Skeletal muscle tissue (tissue), 3 donors: ENCODE measurements at regions not wholly inside any gene's neighbourhood (a gene's known extent, or its start where the extent isn't known, plus 50 kb on each side); places are given as distances from the start of the nearest gene placed in this dataset.
"Not testable (repeated sequence)": the region's sequence is repeated elsewhere in the genome, so short reads cannot be mapped to it uniquely, and the experiment has no call there.

Experiments
- H3K27ac ChIP-seq: one replicate; pipeline ENCODE4 v1.7.0; 2013; ENCODE audit warnings: mild to moderate bottlenecking, low read depth, low read length, inconsistent platforms
- H3K27me3 ChIP-seq, 3 donors: one replicate each; pipeline ENCODE4 v1.7.0; 2013; ENCODE audit warnings: low read length in 3 of 3; ENCODE audit not compliant: control insufficient read depth in 3 of 3, insufficient read depth in 3 of 3
- H3K36me3 ChIP-seq, 3 donors: one replicate each; pipeline ENCODE4 v1.7.0; 2013; ENCODE audit warnings: low read length in 3 of 3; ENCODE audit not compliant: control insufficient read depth in 3 of 3, insufficient read depth in 3 of 3
- H3K4me1 ChIP-seq, 3 donors: one replicate each; pipeline ENCODE4 v1.7.0; 2013; ENCODE audit warnings: low read length in 3 of 3, mild to moderate bottlenecking in 3 of 3; ENCODE audit not compliant: control insufficient read depth in 3 of 3, insufficient read depth in 3 of 3
- H3K4me3 ChIP-seq, 3 donors: one replicate each; pipeline ENCODE4 v1.7.0; 2013; ENCODE audit warnings: low read length in 3 of 3
- H3K9ac ChIP-seq, 3 donors: one replicate each; pipeline ENCODE4 v1.7.0; 2013; ENCODE audit warnings: low read length in 3 of 3, mild to moderate bottlenecking in 3 of 3, moderate library complexity in 2 of 3, low read depth in 1 of 3
- H3K9me3 ChIP-seq, 3 donors: one replicate each; pipeline ENCODE4 v1.7.0; 2013; ENCODE audit warnings: low read length in 3 of 3; ENCODE audit not compliant: control insufficient read depth in 3 of 3
- donor health status: Osteomylitis.

- not testable (repeated sequence) for H3K27me3 ChIP-seq, H3K9me3 ChIP-seq, H3K4me1 ChIP-seq, H3K27ac ChIP-seq, H3K4me3 ChIP-seq, H3K9ac ChIP-seq, H3K36me3 ChIP-seq
These were observed 2147.6 kb downstream of the LRRC4C start for GRCh38 chr11:39311888-39312287.

- no peaks in the 10 kb centered on the region for H3K27me3 ChIP-seq
- H3K9me3 ChIP-seq, result no peaks in the 10 kb centered on the region
- no peak overlapping the region for H3K27ac ChIP-seq
- no peaks in the 10 kb centered on the region for H3K4me1 ChIP-seq
- no peaks in the 10 kb centered on the region for H3K36me3 ChIP-seq
- H3K4me3 ChIP-seq, result no peak overlapping the region
- H3K9ac ChIP-seq, result no peak overlapping the region
These were observed 2154.9 kb downstream of the LRRC4C start for GRCh38 chr11:39304586-39304985.

GRCh38 chr11:39294648-39295047 is 2164.8 kb downstream of the LRRC4C start:
- H3K9ac ChIP-seq, result no peak overlapping the region
- no peak overlapping the region for H3K27ac ChIP-seq
- no peaks in the 10 kb centered on the region for H3K36me3 ChIP-seq
- H3K4me1 ChIP-seq, result no peaks in the 10 kb centered on the region
- no peaks in the 10 kb centered on the region for H3K27me3 ChIP-seq
- no peak overlapping the region for H3K4me3 ChIP-seq
- no peaks in the 10 kb centered on the region for H3K9me3 ChIP-seq

GRCh38 chr11:39288011-39288410 is 2171.4 kb downstream of the LRRC4C start:
- Histone ChIP-seq H3K9ac (no peak overlapping the region), H3K27me3 (no peaks in the 10 kb centered on the region), H3K27ac (no peak overlapping the region), H3K4me3 (no peak overlapping the region), H3K9me3 (peaks cover 0 to 2% (median 2%) of the 10 kb centered on the region in 3 donors), H3K4me1 (no peaks in the 10 kb centered on the region), H3K36me3 (no peaks in the 10 kb centered on the region)

- Histone ChIP-seq H3K9me3 (no peaks in the 10 kb centered on the region), H3K27me3 (no peaks in the 10 kb centered on the region), H3K4me3 (no peak overlapping the region), H3K27ac (no peak overlapping the region), H3K36me3 (no peaks in the 10 kb centered on the region), H3K9ac (no peak overlapping the region), H3K4me1 (no peaks in the 10 kb centered on the region)
These were observed 2191.2 kb downstream of the LRRC4C start for GRCh38 chr11:39268176-39268690.

- no peaks in the 10 kb centered on the region for H3K36me3 ChIP-seq
- no peaks in the 10 kb centered on the region for H3K9me3 ChIP-seq
- no peaks in the 10 kb centered on the region for H3K27me3 ChIP-seq
- no peak overlapping the region for H3K27ac ChIP-seq
- no peak overlapping the region for H3K9ac ChIP-seq
- no peaks in the 10 kb centered on the region for H3K4me1 ChIP-seq
- no peak overlapping the region for H3K4me3 ChIP-seq
These were observed 2203.8 kb downstream of the LRRC4C start for GRCh38 chr11:39255648-39256047.

- no peak overlapping the region for H3K9ac ChIP-seq
- no peaks in the 10 kb centered on the region for H3K27me3 ChIP-seq
- H3K27ac ChIP-seq, result no peak overlapping the region
- no peaks in the 10 kb centered on the region for H3K4me1 ChIP-seq
- no peaks in the 10 kb centered on the region for H3K36me3 ChIP-seq
- peaks cover 0 to 3% (median 0%) of the 10 kb centered on the region in 3 donors for H3K9me3 ChIP-seq
- no peak overlapping the region for H3K4me3 ChIP-seq
These were observed 2209.7 kb downstream of the LRRC4C start for GRCh38 chr11:39249566-39250365.

- Histone ChIP-seq H3K27me3 (no peaks in the 10 kb centered on the region), H3K4me1 (no peaks in the 10 kb centered on the region), H3K9me3 (peaks cover 0 to 3% (median 0%) of the 10 kb centered on the region in 3 donors), H3K9ac (no peak overlapping the region), H3K4me3 (no peak overlapping the region), H3K36me3 (no peaks in the 10 kb centered on the region), H3K27ac (no peak overlapping the region)
These were observed 2211.8 kb downstream of the LRRC4C start for GRCh38 chr11:39247570-39248137.

- H3K4me3 ChIP-seq, result no peak overlapping the region
These were observed 2219.9 kb downstream of the LRRC4C start for GRCh38 chr11:39239553-39239952.

GRCh38 chr11:39236916-39237315 is 2222.5 kb downstream of the LRRC4C start:
- no peak overlapping the region for H3K9ac ChIP-seq
- H3K4me3 ChIP-seq, result no peak overlapping the region
- no peaks in the 10 kb centered on the region for H3K9me3 ChIP-seq
- H3K4me1 ChIP-seq, result no peaks in the 10 kb centered on the region
- no peak overlapping the region for H3K27ac ChIP-seq
- no peaks in the 10 kb centered on the region for H3K27me3 ChIP-seq
- H3K36me3 ChIP-seq, result no peaks in the 10 kb centered on the region

More at GRCh38 chr11:39239553-39239952, 2219.9 kb downstream of the LRRC4C start:
- Histone ChIP-seq H3K4me1 (no peaks in the 10 kb centered on the region), H3K27ac (no peak overlapping the region), H3K27me3 (no peaks in the 10 kb centered on the region), H3K9ac (no peak overlapping the region), H3K36me3 (no peaks in the 10 kb centered on the region), H3K9me3 (no peaks in the 10 kb centered on the region)
